ENCODE measurements at regions not wholly inside any gene's neighbourhood (a gene's known extent, or its start where the extent isn't known, plus 50 kb on each side); places are given as distances from the start of the nearest gene placed in this dataset.

GRCh38 chr20:12860619-12861247 is 148.0 kb upstream of the SPTLC3 start:
- no peak for DNase-seq (ENCODE audit: low read depth in 1 of 2, low spot score in 1 of 2)

- DNase-seq (ENCODE audit: low read depth in 1 of 2, low spot score in 1 of 2) = no peak
Measured at GRCh38 chr20:12869669-12870068, 139.1 kb upstream of the SPTLC3 start.

- DNase-seq (ENCODE audit: low read depth in 1 of 2, low spot score in 1 of 2) = no peak
Measured at GRCh38 chr20:12870588-12870987, 138.2 kb upstream of the SPTLC3 start.

GRCh38 chr20:12874933-12875332 is 133.8 kb upstream of the SPTLC3 start:
- no peak for DNase-seq (ENCODE audit: low read depth in 1 of 2, low spot score in 1 of 2)

GRCh38 chr20:12875510-12875909 is 133.3 kb upstream of the SPTLC3 start:
- no peak for DNase-seq (ENCODE audit: low read depth in 1 of 2, low spot score in 1 of 2)

- no peak for DNase-seq (ENCODE audit: low read depth in 1 of 2, low spot score in 1 of 2)
Measured at GRCh38 chr20:12882832-12883506, 125.8 kb upstream of the SPTLC3 start.

- DNase-seq (ENCODE audit: low read depth in 1 of 2, low spot score in 1 of 2) = no peak
Measured at GRCh38 chr20:12883507-12883885, 125.3 kb upstream of the SPTLC3 start.

GRCh38 chr20:12886618-12887363 is 122.0 kb upstream of the SPTLC3 start:
- no peak for DNase-seq (ENCODE audit: low read depth in 1 of 2, low spot score in 1 of 2)

- DNase-seq (ENCODE audit: low read depth in 1 of 2, low spot score in 1 of 2) = no peak
Measured at GRCh38 chr20:12891643-12892042, 117.1 kb upstream of the SPTLC3 start.

GRCh38 chr20:12893019-12893418 is 115.8 kb upstream of the SPTLC3 start:
- DNase-seq (ENCODE audit: low read depth in 1 of 2, low spot score in 1 of 2) = no peak

- DNase-seq (ENCODE audit: low read depth in 1 of 2, low spot score in 1 of 2) = no peak
Measured at GRCh38 chr20:12893653-12894052, 115.1 kb upstream of the SPTLC3 start.

GRCh38 chr20:12894089-12894488 is 114.7 kb upstream of the SPTLC3 start:
- DNase-seq (ENCODE audit: low read depth in 1 of 2, low spot score in 1 of 2) = no peak

GRCh38 chr20:12896180-12896579 is 112.6 kb upstream of the SPTLC3 start:
- no peak for DNase-seq (ENCODE audit: low read depth in 1 of 2, low spot score in 1 of 2)

GRCh38 chr20:12902992-12903391 is 105.8 kb upstream of the SPTLC3 start:
- DNase-seq (ENCODE audit: low read depth in 1 of 2, low spot score in 1 of 2) = no peak

- DNase-seq (ENCODE audit: low read depth in 1 of 2, low spot score in 1 of 2) = no peak
Measured at GRCh38 chr20:12906361-12906760, 102.4 kb upstream of the SPTLC3 start.

GRCh38 chr20:12911372-12911771 is 97.4 kb upstream of the SPTLC3 start:
- DNase-seq (ENCODE audit: low read depth in 1 of 2, low spot score in 1 of 2) = no peak

- DNase-seq (ENCODE audit: low read depth in 1 of 2, low spot score in 1 of 2) = no peak
Measured at GRCh38 chr20:12913781-12914443, 94.9 kb upstream of the SPTLC3 start.

- DNase-seq (ENCODE audit: low read depth in 1 of 2, low spot score in 1 of 2) = no peak
Measured at GRCh38 chr20:12914804-12915203, 94.0 kb upstream of the SPTLC3 start.

GRCh38 chr20:12916699-12917098 is 92.1 kb upstream of the SPTLC3 start:
- no peak for DNase-seq (ENCODE audit: low read depth in 1 of 2, low spot score in 1 of 2)

- no peak for DNase-seq (ENCODE audit: low read depth in 1 of 2, low spot score in 1 of 2)
Measured at GRCh38 chr20:12924126-12924525, 84.6 kb upstream of the SPTLC3 start.

GRCh38 chr20:12925210-12925755 is 83.5 kb upstream of the SPTLC3 start:
- no peak for DNase-seq (ENCODE audit: low read depth in 1 of 2, low spot score in 1 of 2)
